Neural cell (in vitro differentiated cells): ENCODE measurements at regions not wholly inside any gene's neighbourhood (a gene's known extent, or its start where the extent isn't known, plus 50 kb on each side); places are given as distances from the start of the nearest gene placed in this dataset.
"Not testable (repeated sequence)": the region's sequence is repeated elsewhere in the genome, so short reads cannot be mapped to it uniquely, and the experiment has no call there.

Experiments
- H2AFZ ChIP-seq: fragments of 200-600, 300-800 bp; sonication (generic), shearing (Covaris generic); 2 replicates; pipeline ENCODE4 v1.6.0; 2014; ENCODE audit warnings: low read depth, mild to moderate bottlenecking, antibody characterized with exemption, low read length, moderate library complexity
- H3F3A ChIP-seq: fragments of 200-600 bp; shearing (Covaris generic); 2 replicates; pipeline ENCODE4 v1.6.1; 2016; ENCODE audit warnings: mild to moderate bottlenecking, moderate library complexity, mixed read lengths, antibody characterized with exemption, low read length; ENCODE audit not compliant: insufficient read depth, poor library complexity, severe bottlenecking
- H3K27ac ChIP-seq: fragments of 200-600, 300-800 bp; sonication (generic), shearing (Covaris generic); 2 replicates; pipeline ENCODE4 v1.5.1; 2014; ENCODE audit warnings: mild to moderate bottlenecking, low read length, moderate library complexity
- H3K27me3 ChIP-seq: fragments of 300-800, 200-600 bp; sonication (generic), shearing (Covaris generic); 2 replicates; pipeline ENCODE4 v1.6.0; 2014; ENCODE audit warnings: mild to moderate bottlenecking, low read depth, low read length, moderate library complexity; ENCODE audit not compliant: insufficient read depth
- H3K36me3 ChIP-seq: fragments of 300-800, 200-600 bp; sonication (generic), shearing (Covaris generic); 2 replicates; pipeline ENCODE4 v1.5.1; 2014; ENCODE audit warnings: mild to moderate bottlenecking, antibody characterized with exemption, low read length, moderate library complexity; ENCODE audit not compliant: insufficient read depth
- H3K4me2 ChIP-seq: fragments of 300-800, 200-600 bp; sonication (generic), shearing (Covaris generic); 2 replicates; pipeline ENCODE4 v1.6.0; 2014; ENCODE audit warnings: mild to moderate bottlenecking, low read length
- H3K4me3 ChIP-seq: fragments of 300-800, 200-600 bp; sonication (generic), shearing (Covaris generic); 2 replicates; pipeline ENCODE4 v1.5.1; 2014; ENCODE audit warnings: mild to moderate bottlenecking, low read length, moderate library complexity
- H3K79me2 ChIP-seq: fragments of 200-600 bp; shearing (Covaris generic); replicated peaks from 2 replicates; pipeline ENCODE4 v1.6.0; 2014; ENCODE audit warnings: mild to moderate bottlenecking, low read length, moderate library complexity; ENCODE audit not compliant: insufficient read depth
- H3K9ac ChIP-seq: fragments of 300-800, 200-600 bp; sonication (generic), shearing (Covaris generic); 2 replicates; pipeline ENCODE4 v1.6.1; 2016; ENCODE audit warnings: mild to moderate bottlenecking, low read length, mixed read lengths
- H3K9me2 ChIP-seq: fragments of 200-600 bp; shearing (Covaris generic); 2 replicates; pipeline ENCODE4 v1.6.1; 2016; ENCODE audit warnings: mild to moderate bottlenecking, low read length, mixed read lengths; ENCODE audit not compliant: insufficient read depth
- H3K9me3 ChIP-seq: fragments of 200-600, 300-800 bp; sonication (generic), shearing (Covaris generic); 2 replicates; pipeline ENCODE4 v1.6.1; 2016; ENCODE audit warnings: mild to moderate bottlenecking, mixed run types, low read length, moderate library complexity, mixed read lengths
- H4K20me1 ChIP-seq: fragments of 200-600 bp; shearing (Covaris generic); 2 replicates; pipeline ENCODE4 v1.6.1; 2016; ENCODE audit warnings: mild to moderate bottlenecking, mixed run types; ENCODE audit not compliant: insufficient read depth
- EP300 ChIP-seq: fragments of 450-650 bp; conservative IDR thresholded peaks from 2 replicates; pipeline ENCODE4 v1.6.1; 2014; ENCODE audit warnings: antibody characterized with exemption, mild to moderate bottlenecking, moderate library complexity; ENCODE audit not compliant: poor library complexity, severe bottlenecking
- EZH2 ChIP-seq: fragments of 200-600, 300-800 bp; shearing (Covaris generic), sonication (generic); IDR thresholded peaks from 2 replicates; pipeline ENCODE4 v1.6.1; 2014; ENCODE audit warnings: antibody characterized with exemption, low read length, borderline replicate concordance, mild to moderate bottlenecking; ENCODE audit not compliant: insufficient read depth, poor library complexity, severe bottlenecking
- MXI1 ChIP-seq: fragments of 450-650 bp; conservative IDR thresholded peaks from 2 replicates; pipeline ENCODE4 v1.6.1; 2014; ENCODE audit warnings: antibody characterized with exemption, mild to moderate bottlenecking; ENCODE audit not compliant: poor library complexity, severe bottlenecking
- POLR2AphosphoS5 ChIP-seq: IDR thresholded peaks from 2 replicates; pipeline ENCODE4 v1.6.1; 2012
- RAD21 ChIP-seq: fragments of 450-650 bp; conservative IDR thresholded peaks from 2 replicates; pipeline ENCODE4 v1.6.1; 2014; ENCODE audit warnings: antibody characterized with exemption, mild to moderate bottlenecking, moderate library complexity
- SMC3 ChIP-seq: fragments of 450-650 bp; conservative IDR thresholded peaks from 2 replicates; pipeline ENCODE4 v1.6.1; 2014; ENCODE audit warnings: antibody characterized with exemption, mild to moderate bottlenecking, moderate library complexity; ENCODE audit not compliant: poor library complexity
- TAF1 ChIP-seq: IDR thresholded peaks from 2 replicates; pipeline ENCODE4 v1.6.1; 2012; ENCODE audit warnings: low read depth
- TF ChIP-seq, protein P1 (sequence below): fragments of 450-650 bp; IDR thresholded peaks from 2 replicates; pipeline ENCODE4 v1.5.1; 2014; ENCODE audit warnings: antibody characterized with exemption, mild to moderate bottlenecking, moderate library complexity; ENCODE audit not compliant: poor library complexity, severe bottlenecking
- TF ChIP-seq, protein P2 (sequence below): IDR thresholded peaks from 2 replicates; pipeline ENCODE4 v1.6.1; 2012; ENCODE audit warnings: borderline replicate concordance

DNA sequence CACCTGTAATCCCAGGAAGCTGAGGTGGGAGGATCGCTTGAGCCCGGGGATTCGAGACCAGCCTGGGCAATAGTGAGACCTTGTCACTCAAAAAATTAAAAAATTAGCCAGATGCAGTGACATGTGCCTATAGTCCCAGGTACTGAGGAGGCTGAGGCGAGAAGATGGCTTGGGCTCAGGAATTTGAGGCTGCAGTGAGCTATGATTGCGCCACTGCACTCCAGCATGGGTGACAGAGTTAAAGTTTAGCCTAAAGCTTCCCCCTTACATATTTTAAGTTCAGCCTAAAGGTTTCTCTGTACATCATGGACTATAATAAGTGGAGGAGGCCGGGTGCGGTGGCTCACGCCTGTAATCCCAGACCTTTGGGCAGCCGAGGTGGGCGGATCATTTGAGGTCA is 70.1 kb downstream of the SPRING1 start:
- Histone ChIP-seq H3K79me2 (no peaks in the 10 kb centered on the region), H3K36me3 (no peaks in the 10 kb centered on the region), H4K20me1 (no peaks in the 10 kb centered on the region), H3K9me2 (no peaks in the 10 kb centered on the region), H3F3A (no peaks in the 10 kb centered on the region), H3K27me3 (no peaks in the 10 kb centered on the region), H3K4me3 (no peak overlapping the region), H3K27ac (no peak overlapping the region), H3K9me3 (no peaks in the 10 kb centered on the region), H3K9ac (no peak overlapping the region), H3K4me2 (no peak overlapping the region), H2AFZ (no peak overlapping the region)
- no peak for TF ChIP-seq POLR2AphosphoS5
- TF ChIP-seq, protein P1, sequence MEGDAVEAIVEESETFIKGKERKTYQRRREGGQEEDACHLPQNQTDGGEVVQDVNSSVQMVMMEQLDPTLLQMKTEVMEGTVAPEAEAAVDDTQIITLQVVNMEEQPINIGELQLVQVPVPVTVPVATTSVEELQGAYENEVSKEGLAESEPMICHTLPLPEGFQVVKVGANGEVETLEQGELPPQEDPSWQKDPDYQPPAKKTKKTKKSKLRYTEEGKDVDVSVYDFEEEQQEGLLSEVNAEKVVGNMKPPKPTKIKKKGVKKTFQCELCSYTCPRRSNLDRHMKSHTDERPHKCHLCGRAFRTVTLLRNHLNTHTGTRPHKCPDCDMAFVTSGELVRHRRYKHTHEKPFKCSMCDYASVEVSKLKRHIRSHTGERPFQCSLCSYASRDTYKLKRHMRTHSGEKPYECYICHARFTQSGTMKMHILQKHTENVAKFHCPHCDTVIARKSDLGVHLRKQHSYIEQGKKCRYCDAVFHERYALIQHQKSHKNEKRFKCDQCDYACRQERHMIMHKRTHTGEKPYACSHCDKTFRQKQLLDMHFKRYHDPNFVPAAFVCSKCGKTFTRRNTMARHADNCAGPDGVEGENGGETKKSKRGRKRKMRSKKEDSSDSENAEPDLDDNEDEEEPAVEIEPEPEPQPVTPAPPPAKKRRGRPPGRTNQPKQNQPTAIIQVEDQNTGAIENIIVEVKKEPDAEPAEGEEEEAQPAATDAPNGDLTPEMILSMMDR: no peak
- TF ChIP-seq MXI1: no peak
- TF ChIP-seq, protein P2, sequence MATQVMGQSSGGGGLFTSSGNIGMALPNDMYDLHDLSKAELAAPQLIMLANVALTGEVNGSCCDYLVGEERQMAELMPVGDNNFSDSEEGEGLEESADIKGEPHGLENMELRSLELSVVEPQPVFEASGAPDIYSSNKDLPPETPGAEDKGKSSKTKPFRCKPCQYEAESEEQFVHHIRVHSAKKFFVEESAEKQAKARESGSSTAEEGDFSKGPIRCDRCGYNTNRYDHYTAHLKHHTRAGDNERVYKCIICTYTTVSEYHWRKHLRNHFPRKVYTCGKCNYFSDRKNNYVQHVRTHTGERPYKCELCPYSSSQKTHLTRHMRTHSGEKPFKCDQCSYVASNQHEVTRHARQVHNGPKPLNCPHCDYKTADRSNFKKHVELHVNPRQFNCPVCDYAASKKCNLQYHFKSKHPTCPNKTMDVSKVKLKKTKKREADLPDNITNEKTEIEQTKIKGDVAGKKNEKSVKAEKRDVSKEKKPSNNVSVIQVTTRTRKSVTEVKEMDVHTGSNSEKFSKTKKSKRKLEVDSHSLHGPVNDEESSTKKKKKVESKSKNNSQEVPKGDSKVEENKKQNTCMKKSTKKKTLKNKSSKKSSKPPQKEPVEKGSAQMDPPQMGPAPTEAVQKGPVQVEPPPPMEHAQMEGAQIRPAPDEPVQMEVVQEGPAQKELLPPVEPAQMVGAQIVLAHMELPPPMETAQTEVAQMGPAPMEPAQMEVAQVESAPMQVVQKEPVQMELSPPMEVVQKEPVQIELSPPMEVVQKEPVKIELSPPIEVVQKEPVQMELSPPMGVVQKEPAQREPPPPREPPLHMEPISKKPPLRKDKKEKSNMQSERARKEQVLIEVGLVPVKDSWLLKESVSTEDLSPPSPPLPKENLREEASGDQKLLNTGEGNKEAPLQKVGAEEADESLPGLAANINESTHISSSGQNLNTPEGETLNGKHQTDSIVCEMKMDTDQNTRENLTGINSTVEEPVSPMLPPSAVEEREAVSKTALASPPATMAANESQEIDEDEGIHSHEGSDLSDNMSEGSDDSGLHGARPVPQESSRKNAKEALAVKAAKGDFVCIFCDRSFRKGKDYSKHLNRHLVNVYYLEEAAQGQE: no peak
- TF ChIP-seq EP300: no peak
- no peak for TF ChIP-seq RAD21
- no peak for TF ChIP-seq TAF1
- no peak for TF ChIP-seq EZH2
- TF ChIP-seq SMC3: no peak

DNA sequence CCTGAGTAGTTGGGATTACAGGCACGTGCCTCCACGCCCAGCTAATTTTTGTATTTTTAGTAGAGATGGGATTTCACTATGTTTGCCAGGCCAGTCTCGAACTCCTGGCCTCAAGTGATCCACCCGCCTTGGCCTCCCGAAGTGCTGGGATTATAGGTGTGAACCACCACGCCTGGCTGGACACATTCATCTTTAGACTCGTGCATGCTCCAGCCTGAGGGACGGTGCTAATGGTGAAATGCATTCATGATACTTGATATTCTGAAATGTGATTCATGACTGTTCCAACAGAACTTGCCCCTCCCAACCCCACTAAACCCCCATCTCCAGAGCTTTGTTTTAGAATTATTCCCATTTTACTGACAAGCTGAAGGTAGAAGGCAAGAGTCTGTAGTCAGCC is 71.0 kb downstream of the SPRING1 start:
- H3K4me3 ChIP-seq, H3K27me3 ChIP-seq, H3K9me3 ChIP-seq, H3K36me3 ChIP-seq, H3K79me2 ChIP-seq, H3F3A ChIP-seq, H3K27ac ChIP-seq, H3K9me2 ChIP-seq, H4K20me1 ChIP-seq, H2AFZ ChIP-seq, H3K9ac ChIP-seq, H3K4me2 ChIP-seq: not testable (repeated sequence)

DNA sequence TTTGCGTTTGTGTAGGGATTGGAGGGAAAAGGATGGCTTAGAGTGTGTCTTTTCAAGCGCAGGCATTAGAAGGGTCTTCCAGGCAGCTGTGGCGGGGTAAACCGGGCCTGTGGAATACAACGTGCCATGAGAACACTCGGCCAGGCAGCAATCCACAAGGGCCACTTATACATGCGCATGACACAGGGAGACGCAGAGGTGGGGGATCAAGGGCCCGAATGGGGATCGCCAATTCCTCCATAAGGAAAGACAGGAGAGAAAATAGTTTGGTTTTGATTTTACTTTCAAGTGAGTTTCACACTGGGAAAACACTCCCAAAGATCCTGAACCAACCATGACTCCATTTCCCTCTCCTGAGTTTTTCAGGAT is 71.6 kb downstream of the SPRING1 start:
- Histone ChIP-seq H3K27me3 (no peaks in the 10 kb centered on the region), H3K9ac (no peak overlapping the region), H3K4me3 (no peak overlapping the region), H4K20me1 (no peaks in the 10 kb centered on the region), H3K9me2 (no peaks in the 10 kb centered on the region), H3K79me2 (no peaks in the 10 kb centered on the region), H3K4me2 (no peak overlapping the region), H3K36me3 (no peaks in the 10 kb centered on the region), H2AFZ (no peak overlapping the region), H3F3A (no peaks in the 10 kb centered on the region), H3K27ac (no peak overlapping the region), H3K9me3 (no peaks in the 10 kb centered on the region)
- TF ChIP-seq EP300: no peak
- TF ChIP-seq POLR2AphosphoS5: no peak
- no peak for TF ChIP-seq TAF1
- TF ChIP-seq, protein P2: no peak
- TF ChIP-seq, protein P1: no peak
- TF ChIP-seq SMC3: no peak
- TF ChIP-seq EZH2: no peak
- no peak for TF ChIP-seq MXI1
- no peak for TF ChIP-seq RAD21
